NOMO-1 treated with DMSO at 0.1 percent for 48 hours (cell line): ENCODE measurements at regions not wholly inside any gene's neighbourhood (a gene's known extent, or its start where the extent isn't known, plus 50 kb on each side); places are given as distances from the start of the nearest gene placed in this dataset.

Experiments
- DNase-seq: peaks from one replicate; lab custom pipeline; 2025; ENCODE audit not compliant: unreplicated experiment; lab: John Stamatoyannopoulos, UW

GRCh38 chrX:126065901-126066660, 100.0 kb downstream of the DCAF12L2 start:
- DNase-seq = no peak
